ENCODE measurements at regions not wholly inside any gene's neighbourhood (a gene's known extent, or its start where the extent isn't known, plus 50 kb on each side); places are given as distances from the start of the nearest gene placed in this dataset.

- Histone ChIP-seq H2AFZ (ENCODE audit: low read depth, low read length) (no peak overlapping the region), H3K27me3 (ENCODE audit: control insufficient read depth in 2 of 2, insufficient read depth in 2 of 2, low read length in 2 of 2) (no peaks in the 10 kb centered on the region), H3K36me3 (ENCODE audit: control insufficient read depth in 2 of 2, extremely low read depth in 1 of 2, insufficient read depth in 2 of 2, low read length in 2 of 2) (no peaks in the 10 kb centered on the region), H3K27ac (ENCODE audit: insufficient read depth, low read depth, low read length) (no peak overlapping the region), H3K4me2 (ENCODE audit: insufficient read depth, low read length) (peak overlapping the region; percentile 38), H3K4me3 (replicated peaks in 1 of 3; ENCODE audit: insufficient read depth in 1 of 3, low read depth in 1 of 3, low read length in 3 of 3) (no peak overlapping the region), H3K4me1 (ENCODE audit: control insufficient read depth, extremely low read depth, insufficient read depth, low read length) (peaks cover 21% of the 10 kb centered on the region), H4K20me1 (replicated peaks; ENCODE audit: control insufficient read depth, extremely low read depth, insufficient read depth, low read length) (no peaks in the 10 kb centered on the region), H3K9ac (replicated peaks; ENCODE audit: extremely low read depth, insufficient read depth, low read length) (no peak overlapping the region), H3K9me1 (replicated peaks; ENCODE audit: control insufficient read depth, extremely low read depth, insufficient read depth, low read length) (no peaks in the 10 kb centered on the region), H3K79me2 (ENCODE audit: control insufficient read depth, insufficient read depth, low read length) (no peaks in the 10 kb centered on the region), H3K9me3 (replicated peaks; ENCODE audit: control insufficient read depth, insufficient read depth, low read length) (no peaks in the 10 kb centered on the region)
- no peak for DNase-seq (ENCODE audit: low read depth, low spot score)
- dilution Hi-C loops (cut with MboI; ENCODE audit: extremely low pct_ligation_motif_present, low sequenced_read_pairs), result no loop called here
- POLR2A ChIA-PET, result no interaction called here
- intact Hi-C loops (cut with micrococcal nuclease), result loop anchor here (10.0 kb wide), 1 partner anchor 215 kb away; no protein-coding TSS in a partner anchor
- CTCF ChIA-PET, result interaction anchor here (0.8 kb wide), 1 partner anchor 14 kb away, joined by 3 read pairs; no protein-coding TSS in a partner anchor
- no peak for FAIRE-seq
- no TSS peak for BruUV-seq (replicated peaks)
- TF ChIP-seq GATA2 (IDR thresholded peaks at IDR 0.05; ENCODE audit: insufficient read depth, insufficient read length, low read depth, low read length) (no peak), POLR2AphosphoS5 (IDR thresholded peaks at IDR 0.05; ENCODE audit: insufficient read depth, low read depth, low read length) (no peak), EZH2 (IDR thresholded peaks at IDR 0.05; ENCODE audit: borderline replicate concordance, low read depth, low read length, severe bottlenecking) (no peak)
Observed at GRCh38 chr11:28459912-28460311, 351.7 kb downstream of the METTL15 start.

DNA sequence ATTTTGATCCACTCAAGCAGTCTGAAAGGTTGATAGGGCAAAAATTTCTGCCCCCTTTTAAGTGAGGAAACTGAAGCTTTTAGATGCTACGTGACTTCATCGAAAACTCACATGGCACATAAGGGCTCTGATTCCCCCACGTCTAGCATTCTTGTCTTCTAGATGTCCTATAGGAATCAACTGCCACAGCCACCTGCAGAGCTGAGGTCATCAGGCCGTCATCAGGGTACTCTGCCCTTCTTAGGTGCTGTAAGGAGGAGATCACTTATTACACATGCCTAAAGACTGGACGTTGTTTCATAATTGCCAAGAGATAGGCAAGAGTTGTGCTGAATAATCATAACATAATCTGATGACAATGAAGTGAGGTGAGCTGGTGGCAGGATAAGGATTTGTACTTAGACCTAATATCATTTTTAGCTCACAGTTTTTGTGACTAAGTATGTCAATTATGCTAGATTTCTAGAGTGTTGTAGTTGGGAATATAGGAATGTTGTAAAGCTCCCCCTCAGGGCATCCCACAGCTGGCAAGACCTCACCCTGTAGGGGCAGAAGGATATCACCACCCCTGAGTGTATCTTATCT, 349.4 kb downstream of the METTL15 start:
- Histone ChIP-seq H3K4me1 (ENCODE audit: control insufficient read depth, extremely low read depth, insufficient read depth, low read length) (peaks cover 21% of the 10 kb centered on the region), H3K9me3 (replicated peaks; ENCODE audit: control insufficient read depth, insufficient read depth, low read length) (no peaks in the 10 kb centered on the region), H3K4me3 (replicated peaks in 1 of 3; ENCODE audit: insufficient read depth in 1 of 3, low read depth in 1 of 3, low read length in 3 of 3) (no peak overlapping the region), H2AFZ (ENCODE audit: low read depth, low read length) (no peak overlapping the region), H3K9ac (replicated peaks; ENCODE audit: extremely low read depth, insufficient read depth, low read length) (no peak overlapping the region), H3K79me2 (ENCODE audit: control insufficient read depth, insufficient read depth, low read length) (no peaks in the 10 kb centered on the region), H3K36me3 (ENCODE audit: control insufficient read depth in 2 of 2, extremely low read depth in 1 of 2, insufficient read depth in 2 of 2, low read length in 2 of 2) (no peaks in the 10 kb centered on the region), H3K9me1 (replicated peaks; ENCODE audit: control insufficient read depth, extremely low read depth, insufficient read depth, low read length) (no peaks in the 10 kb centered on the region), H3K27me3 (ENCODE audit: control insufficient read depth in 2 of 2, insufficient read depth in 2 of 2, low read length in 2 of 2) (no peaks in the 10 kb centered on the region), H3K27ac (ENCODE audit: insufficient read depth, low read depth, low read length) (no peak overlapping the region), H4K20me1 (replicated peaks; ENCODE audit: control insufficient read depth, extremely low read depth, insufficient read depth, low read length) (no peaks in the 10 kb centered on the region), H3K4me2 (ENCODE audit: insufficient read depth, low read length) (no peak overlapping the region)
- dilution Hi-C loops (cut with MboI; ENCODE audit: extremely low pct_ligation_motif_present, low sequenced_read_pairs), result no loop called here
- BruUV-seq (replicated peaks), result no TSS peak
- CTCF ChIA-PET, result no interaction called here
- POLR2A ChIA-PET, result no interaction called here
- TF ChIP-seq, protein P1, sequence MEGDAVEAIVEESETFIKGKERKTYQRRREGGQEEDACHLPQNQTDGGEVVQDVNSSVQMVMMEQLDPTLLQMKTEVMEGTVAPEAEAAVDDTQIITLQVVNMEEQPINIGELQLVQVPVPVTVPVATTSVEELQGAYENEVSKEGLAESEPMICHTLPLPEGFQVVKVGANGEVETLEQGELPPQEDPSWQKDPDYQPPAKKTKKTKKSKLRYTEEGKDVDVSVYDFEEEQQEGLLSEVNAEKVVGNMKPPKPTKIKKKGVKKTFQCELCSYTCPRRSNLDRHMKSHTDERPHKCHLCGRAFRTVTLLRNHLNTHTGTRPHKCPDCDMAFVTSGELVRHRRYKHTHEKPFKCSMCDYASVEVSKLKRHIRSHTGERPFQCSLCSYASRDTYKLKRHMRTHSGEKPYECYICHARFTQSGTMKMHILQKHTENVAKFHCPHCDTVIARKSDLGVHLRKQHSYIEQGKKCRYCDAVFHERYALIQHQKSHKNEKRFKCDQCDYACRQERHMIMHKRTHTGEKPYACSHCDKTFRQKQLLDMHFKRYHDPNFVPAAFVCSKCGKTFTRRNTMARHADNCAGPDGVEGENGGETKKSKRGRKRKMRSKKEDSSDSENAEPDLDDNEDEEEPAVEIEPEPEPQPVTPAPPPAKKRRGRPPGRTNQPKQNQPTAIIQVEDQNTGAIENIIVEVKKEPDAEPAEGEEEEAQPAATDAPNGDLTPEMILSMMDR (IDR thresholded peaks at IDR 0.05; ENCODE audit: extremely low read depth in 1 of 2, insufficient read depth in 1 of 2, low read depth in 1 of 2, low read length in 2 of 2), result no peak
- TF ChIP-seq POLR2A (IDR thresholded peaks at IDR 0.05; ENCODE audit: low read depth, low read length), result no peak
- no peak for TF ChIP-seq JUN (IDR thresholded peaks at IDR 0.05; ENCODE audit: borderline replicate concordance, insufficient read depth, insufficient read length, low read depth)
- TF ChIP-seq FOS (IDR thresholded peaks at IDR 0.05; ENCODE audit: borderline replicate concordance, insufficient read depth, low read length), result no peak
- TF ChIP-seq MAX (IDR thresholded peaks at IDR 0.05; ENCODE audit: insufficient read depth, insufficient read length), result no peak
- TF ChIP-seq MYC (IDR thresholded peaks at IDR 0.05; ENCODE audit: low read depth, low read length), result no peak
- TF ChIP-seq GATA2 (IDR thresholded peaks at IDR 0.05; ENCODE audit: insufficient read depth, insufficient read length, low read depth, low read length), result no peak
- TF ChIP-seq POLR2AphosphoS5 (IDR thresholded peaks at IDR 0.05; ENCODE audit: insufficient read depth, low read depth, low read length), result no peak
- no peak for TF ChIP-seq EZH2 (IDR thresholded peaks at IDR 0.05; ENCODE audit: borderline replicate concordance, low read depth, low read length, severe bottlenecking)
- intact Hi-C loops (cut with micrococcal nuclease), result no loop called here
- DNase-seq (ENCODE audit: low read depth, low spot score), result no peak
- no peak for FAIRE-seq
